ENCODE measurements at regions not wholly inside any gene's neighbourhood (a gene's known extent, or its start where the extent isn't known, plus 50 kb on each side); places are given as distances from the start of the nearest gene placed in this dataset.

DNA sequence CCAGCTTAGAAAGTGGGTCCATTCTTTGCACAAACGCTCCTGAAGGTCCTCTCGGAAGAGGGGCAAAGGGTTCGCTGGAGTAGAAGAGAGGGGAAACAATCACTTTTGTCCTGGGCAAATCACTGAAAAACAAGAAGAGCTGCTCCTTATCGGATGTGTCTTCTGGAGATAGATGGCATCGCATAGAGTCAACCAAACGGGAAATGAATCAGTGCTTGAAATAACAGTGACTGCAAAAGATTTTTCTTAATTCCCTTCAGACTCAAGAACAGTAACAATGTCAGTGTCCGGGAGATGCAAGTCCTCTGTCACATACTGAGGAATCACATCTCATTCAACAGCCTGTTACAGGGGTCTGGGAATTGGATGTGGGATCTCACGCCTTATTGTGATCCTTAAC lies 78.8 kb upstream of the PCSK6 start:
- H3K4me1 ChIP-seq (ENCODE audit: control insufficient read depth in 1 of 2, insufficient read depth in 2 of 2, low read length in 2 of 2), result no peaks in the 10 kb centered on the region
- Mint-ChIP-seq H3K4me3 (no peak overlapping the region), H3K4me1 (no peaks in the 10 kb centered on the region), H3K27ac (no peak overlapping the region), H3K27me3 (ENCODE audit: low read depth in 3 of 3) (peaks cover 5 to 18% (median 15%) of the 10 kb centered on the region in 3 donors), H3K9me3 (peaks cover 0 to 3% (median 0%) of the 10 kb centered on the region in 7 donors), H3K36me3 (no peaks in the 10 kb centered on the region)
- H3K4me2 ChIP-seq (replicated peaks; ENCODE audit: extremely low read depth, low read length, poor library complexity, severe bottlenecking), result no peak overlapping the region
- H2AFZ ChIP-seq (ENCODE audit: insufficient read depth, low read depth, low read length, poor library complexity, severe bottlenecking), result no peak overlapping the region
- H4K20me1 ChIP-seq (ENCODE audit: insufficient read depth, low read length), result no peaks in the 10 kb centered on the region
- no peak overlapping the region for H3K9ac ChIP-seq (ENCODE audit: insufficient read depth, low read length, poor library complexity, severe bottlenecking)
- DNase-seq, result no peak
- no peaks in the 10 kb centered on the region for H3K79me2 ChIP-seq (ENCODE audit: insufficient read depth, low read length)
- 86% methylated on average over 4 of the region's 8 CpGs for WGBS (ENCODE audit: insufficient coverage)
- H3K4me3 ChIP-seq (replicated peaks in 1 of 3; ENCODE audit: low read depth in 2 of 3, low read length in 3 of 3), result no peak overlapping the region
- H3K36me3 ChIP-seq (replicated peaks in 1 of 2; ENCODE audit: control insufficient read depth in 1 of 2, insufficient read depth in 2 of 2, low read length in 2 of 2), result no peaks in the 10 kb centered on the region
- no peak overlapping the region for H3K27ac ChIP-seq (ENCODE audit: low read depth in 1 of 2, low read length in 2 of 2)
- no peaks in the 10 kb centered on the region for H3K9me3 ChIP-seq (replicated peaks in 1 of 2; ENCODE audit: control insufficient read depth in 1 of 2, insufficient read depth in 1 of 2, low read length in 2 of 2)
- H3K27me3 ChIP-seq (ENCODE audit: control insufficient read depth in 2 of 2, insufficient read depth in 2 of 2, low read length in 2 of 2), result no peaks in the 10 kb centered on the region
- intact Hi-C loops (cut with micrococcal nuclease), result no loop called here
- TF ChIP-seq, protein P1, sequence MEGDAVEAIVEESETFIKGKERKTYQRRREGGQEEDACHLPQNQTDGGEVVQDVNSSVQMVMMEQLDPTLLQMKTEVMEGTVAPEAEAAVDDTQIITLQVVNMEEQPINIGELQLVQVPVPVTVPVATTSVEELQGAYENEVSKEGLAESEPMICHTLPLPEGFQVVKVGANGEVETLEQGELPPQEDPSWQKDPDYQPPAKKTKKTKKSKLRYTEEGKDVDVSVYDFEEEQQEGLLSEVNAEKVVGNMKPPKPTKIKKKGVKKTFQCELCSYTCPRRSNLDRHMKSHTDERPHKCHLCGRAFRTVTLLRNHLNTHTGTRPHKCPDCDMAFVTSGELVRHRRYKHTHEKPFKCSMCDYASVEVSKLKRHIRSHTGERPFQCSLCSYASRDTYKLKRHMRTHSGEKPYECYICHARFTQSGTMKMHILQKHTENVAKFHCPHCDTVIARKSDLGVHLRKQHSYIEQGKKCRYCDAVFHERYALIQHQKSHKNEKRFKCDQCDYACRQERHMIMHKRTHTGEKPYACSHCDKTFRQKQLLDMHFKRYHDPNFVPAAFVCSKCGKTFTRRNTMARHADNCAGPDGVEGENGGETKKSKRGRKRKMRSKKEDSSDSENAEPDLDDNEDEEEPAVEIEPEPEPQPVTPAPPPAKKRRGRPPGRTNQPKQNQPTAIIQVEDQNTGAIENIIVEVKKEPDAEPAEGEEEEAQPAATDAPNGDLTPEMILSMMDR (IDR thresholded peaks at IDR 0.05), result no peak

GRCh38 chr15:101566748-101567488 lies 77.4 kb upstream of the PCSK6 start:
- H3K4me3 Mint-ChIP-seq, result no peak overlapping the region
- H3K79me2 ChIP-seq (ENCODE audit: insufficient read depth, low read length), result no peaks in the 10 kb centered on the region
- no peak overlapping the region for H3K27ac ChIP-seq (ENCODE audit: low read depth in 1 of 2, low read length in 2 of 2)
- peak overlapping the region in 1 of 7 donors; percentile 44 for H3K27ac Mint-ChIP-seq
- peaks cover 0 to 3% (median 0%) of the 10 kb centered on the region in 7 donors for H3K9me3 Mint-ChIP-seq
- peaks cover 3 to 16% (median 15%) of the 10 kb centered on the region in 3 donors for H3K27me3 Mint-ChIP-seq (ENCODE audit: low read depth in 3 of 3)
- H2AFZ ChIP-seq (ENCODE audit: insufficient read depth, low read depth, low read length, poor library complexity, severe bottlenecking), result no peak overlapping the region
- H3K4me1 ChIP-seq (ENCODE audit: control insufficient read depth in 1 of 2, insufficient read depth in 2 of 2, low read length in 2 of 2), result no peaks in the 10 kb centered on the region
- H3K27me3 ChIP-seq (ENCODE audit: control insufficient read depth in 2 of 2, insufficient read depth in 2 of 2, low read length in 2 of 2), result no peaks in the 10 kb centered on the region
- H4K20me1 ChIP-seq (ENCODE audit: insufficient read depth, low read length), result no peaks in the 10 kb centered on the region
- TF ChIP-seq, protein P1 (IDR thresholded peaks at IDR 0.05), result no peak
- H3K36me3 ChIP-seq (replicated peaks in 1 of 2; ENCODE audit: control insufficient read depth in 1 of 2, insufficient read depth in 2 of 2, low read length in 2 of 2), result no peaks in the 10 kb centered on the region
- H3K9ac ChIP-seq (ENCODE audit: insufficient read depth, low read length, poor library complexity, severe bottlenecking), result no peak overlapping the region
- no peaks in the 10 kb centered on the region for H3K9me3 ChIP-seq (replicated peaks in 1 of 2; ENCODE audit: control insufficient read depth in 1 of 2, insufficient read depth in 1 of 2, low read length in 2 of 2)
- intact Hi-C loops (cut with micrococcal nuclease), result no loop called here
- no peak for DNase-seq
- H3K36me3 Mint-ChIP-seq, result no peaks in the 10 kb centered on the region
- no peak overlapping the region for H3K4me2 ChIP-seq (replicated peaks; ENCODE audit: extremely low read depth, low read length, poor library complexity, severe bottlenecking)
- no peak overlapping the region for H3K4me3 ChIP-seq (replicated peaks in 1 of 3; ENCODE audit: low read depth in 2 of 3, low read length in 3 of 3)
- WGBS (ENCODE audit: insufficient coverage), result 97% methylated on average over 9 of the region's 14 CpGs
- H3K4me1 Mint-ChIP-seq, result no peaks in the 10 kb centered on the region
